ENCODE measurements at regions not wholly inside any gene's neighbourhood (a gene's known extent, or its start where the extent isn't known, plus 50 kb on each side); places are given as distances from the start of the nearest gene placed in this dataset.
A peak's percentile ranks its signal among the peaks of the same experiment; 100 is the strongest.

DNA sequence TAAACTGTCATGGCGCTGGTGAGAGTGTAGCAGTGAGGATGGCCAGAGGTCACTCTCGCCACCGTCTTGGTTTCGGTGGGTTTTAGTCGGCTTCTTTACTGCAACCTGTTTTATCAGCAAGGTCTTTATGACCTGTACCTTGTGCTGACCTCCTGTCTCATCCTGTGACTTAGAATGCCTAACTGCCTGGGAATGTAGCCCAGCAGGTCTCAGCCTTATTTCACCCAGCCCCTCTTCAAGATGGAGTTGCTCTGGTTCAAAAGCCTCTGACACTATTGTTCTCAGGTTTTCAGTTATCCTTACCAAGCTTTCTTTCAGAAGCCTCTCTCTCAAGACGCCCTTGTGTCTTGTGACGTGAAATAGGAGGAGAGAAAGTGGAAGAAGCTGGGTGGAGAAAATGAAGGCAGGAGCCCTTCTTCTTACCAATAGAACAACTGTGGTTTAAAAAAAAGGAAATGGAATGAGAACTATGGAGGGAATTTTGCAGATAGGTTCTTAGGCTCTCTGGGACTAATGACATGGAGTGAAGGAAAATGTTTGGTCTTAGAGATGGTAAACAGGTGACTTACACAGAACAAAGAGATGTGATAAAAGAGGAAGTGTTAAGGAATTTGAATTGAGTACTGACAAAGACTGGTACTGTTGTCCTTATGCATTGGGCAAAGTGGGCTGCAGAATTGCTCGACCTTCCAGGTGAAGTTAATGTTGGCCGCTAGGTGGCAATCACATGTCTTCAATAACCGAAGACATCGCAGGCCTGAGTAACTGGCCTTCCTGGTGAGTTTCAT is 133.3 kb upstream of the RAI14 start (continued):
- TF ChIP-seq TEAD4 (IDR thresholded peaks at IDR 0.05; ENCODE audit: low read length) (0 out of 2 replicates have a peak, but pooled peaks have one; percentile 7), TEAD4 (CRISPR knock-in tag; IDR thresholded peaks at IDR 0.05; ENCODE audit: borderline replicate concordance) (no peak), ATF4 (CRISPR knock-in tag; IDR thresholded peaks at IDR 0.05) (no peak), ZNF143 (CRISPR knock-in tag; IDR thresholded peaks at IDR 0.05) (no peak), ZBTB5 (IDR thresholded peaks at IDR 0.05) (no peak), ZNF23 (CRISPR knock-in tag; IDR thresholded peaks at IDR 0.05) (no peak), RBM15 (IDR thresholded peaks at IDR 0.05; ENCODE audit: insufficient read depth, low read length) (no peak), ZNF354B (CRISPR knock-in tag; IDR thresholded peaks at IDR 0.05) (no peak), PML (IDR thresholded peaks at IDR 0.05; ENCODE audit: low read length) (no peak), MIER1 (IDR thresholded peaks at IDR 0.05; ENCODE audit: low read depth) (no peak), E4F1 (CRISPR knock-in tag; IDR thresholded peaks at IDR 0.05; ENCODE audit: borderline replicate concordance) (no peak), ELF1 (tag; IDR thresholded peaks at IDR 0.05) (peak; percentile 20; the same call in 1 of the 2 replicates), CC2D1A (IDR thresholded peaks at IDR 0.05) (peak; percentile 75), ZNF124 (CRISPR knock-in tag; IDR thresholded peaks at IDR 0.05) (no peak), TCF3 (CRISPR knock-in tag; IDR thresholded peaks at IDR 0.05) (no peak), HCFC1 (IDR thresholded peaks at IDR 0.05; ENCODE audit: low read depth, low read length) (no peak), CHD1 (IDR thresholded peaks at IDR 0.05; ENCODE audit: low read length) (no peak), STAG1 (CRISPR knock-in tag; IDR thresholded peaks at IDR 0.05; ENCODE audit: borderline replicate concordance) (peak; percentile 48; the same call in 1 of the 2 replicates), SP2 (IDR thresholded peaks at IDR 0.05; ENCODE audit: extremely low read depth, low read depth, low read length, poor library complexity, severe bottlenecking) (no peak)
- TF ChIP-seq, protein P1, sequence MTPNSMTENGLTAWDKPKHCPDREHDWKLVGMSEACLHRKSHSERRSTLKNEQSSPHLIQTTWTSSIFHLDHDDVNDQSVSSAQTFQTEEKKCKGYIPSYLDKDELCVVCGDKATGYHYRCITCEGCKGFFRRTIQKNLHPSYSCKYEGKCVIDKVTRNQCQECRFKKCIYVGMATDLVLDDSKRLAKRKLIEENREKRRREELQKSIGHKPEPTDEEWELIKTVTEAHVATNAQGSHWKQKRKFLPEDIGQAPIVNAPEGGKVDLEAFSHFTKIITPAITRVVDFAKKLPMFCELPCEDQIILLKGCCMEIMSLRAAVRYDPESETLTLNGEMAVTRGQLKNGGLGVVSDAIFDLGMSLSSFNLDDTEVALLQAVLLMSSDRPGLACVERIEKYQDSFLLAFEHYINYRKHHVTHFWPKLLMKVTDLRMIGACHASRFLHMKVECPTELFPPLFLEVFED (CRISPR knock-in tag; conservative IDR thresholded peaks at IDR 0.05), result no peak
- TF ChIP-seq, protein P2, sequence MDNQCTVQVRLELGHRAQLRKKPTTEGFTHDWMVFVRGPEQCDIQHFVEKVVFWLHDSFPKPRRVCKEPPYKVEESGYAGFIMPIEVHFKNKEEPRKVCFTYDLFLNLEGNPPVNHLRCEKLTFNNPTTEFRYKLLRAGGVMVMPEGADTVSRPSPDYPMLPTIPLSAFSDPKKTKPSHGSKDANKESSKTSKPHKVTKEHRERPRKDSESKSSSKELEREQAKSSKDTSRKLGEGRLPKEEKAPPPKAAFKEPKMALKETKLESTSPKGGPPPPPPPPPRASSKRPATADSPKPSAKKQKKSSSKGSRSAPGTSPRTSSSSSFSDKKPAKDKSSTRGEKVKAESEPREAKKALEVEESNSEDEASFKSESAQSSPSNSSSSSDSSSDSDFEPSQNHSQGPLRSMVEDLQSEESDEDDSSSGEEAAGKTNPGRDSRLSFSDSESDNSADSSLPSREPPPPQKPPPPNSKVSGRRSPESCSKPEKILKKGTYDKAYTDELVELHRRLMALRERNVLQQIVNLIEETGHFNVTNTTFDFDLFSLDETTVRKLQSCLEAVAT (IDR thresholded peaks at IDR 0.05), result no peak

Measured in K562 (cell line).